SK-N-SH (cell line): ENCODE measurements at regions not wholly inside any gene's neighbourhood (a gene's known extent, or its start where the extent isn't known, plus 50 kb on each side); places are given as distances from the start of the nearest gene placed in this dataset.

Source experiments
- CTCF ChIA-PET: fragments of 300-600, 350-600 bp; formaldehyde crosslinking; extraction: SDS; loops from one replicate; lab custom pipeline; 2021; lab: Yijun Ruan, JAX
- POLR2A ChIA-PET: fragments of 350-600 bp; sonication (Branson Sonifier 250); formaldehyde crosslinking; extraction: SDS; loops from one replicate; lab custom pipeline; 2020; ENCODE audit warnings: antibody characterized with exemption, inconsistent platforms; lab: Yijun Ruan, JAX
- DNase-seq: peaks from one replicate; pipeline ENCODE4 v3.0.0; 2012
- H2AFZ ChIP-seq: fragments of 200-600 bp; sonication (generic); 2 replicates; pipeline ENCODE4 v1.8.1; 2016; ENCODE audit warnings: antibody characterized with exemption, mild to moderate bottlenecking, low read depth
- H3F3A ChIP-seq: fragments of 200-600 bp; sonication (generic); replicated peaks from 2 replicates; pipeline ENCODE3; 2016; ENCODE audit warnings: antibody characterized with exemption, mild to moderate bottlenecking; ENCODE audit not compliant: insufficient read depth
- H3K27ac ChIP-seq, 2 experiments: fragments of 200-500 bp in 1 of 2; fragments of 200-600 bp in 1 of 2; sonication (Bioruptor generic) in 1 of 2; sonication (generic), shearing (Covaris generic) in 1 of 2; 2 replicates each; pipeline versions ENCODE4 v1.5.1 to v1.6.1; 2014 to 2016; ENCODE audit warnings: low read depth in 2 of 2, inconsistent platforms in 1 of 2, low read length in 1 of 2, mild to moderate bottlenecking in 1 of 2, mixed read lengths in 1 of 2
- H3K27me3 ChIP-seq: fragments of 200-600 bp; sonication (generic), shearing (Covaris generic); 2 replicates; pipeline ENCODE4 v1.6.1; 2016; ENCODE audit warnings: mixed run types; ENCODE audit not compliant: insufficient read depth
- H3K36me3 ChIP-seq, 2 experiments: fragments of 200-500 bp in 1 of 2; fragments of 200-600 bp in 1 of 2; sonication (Bioruptor generic) in 1 of 2; sonication (generic) in 1 of 2; replicated peaks in 1 of 2; 2 replicates each; pipeline versions ENCODE3 to v1.5.1; 2014 to 2016; ENCODE audit warnings: low read length in 1 of 2, mild to moderate bottlenecking in 1 of 2; ENCODE audit not compliant: insufficient read depth in 2 of 2, control insufficient read depth in 1 of 2
- H3K4me1 ChIP-seq, 2 experiments: fragments of 200-500 bp in 1 of 2; fragments of 200-600 bp in 1 of 2; sonication (Bioruptor generic) in 1 of 2; sonication (generic), shearing (Covaris generic) in 1 of 2; 2 replicates each; pipeline versions ENCODE4 v1.5.1 to v1.6.1; 2014 to 2016; ENCODE audit warnings: low read depth in 1 of 2, low read length in 1 of 2, mixed run types in 1 of 2; ENCODE audit not compliant: insufficient read depth in 2 of 2, control insufficient read depth in 1 of 2
- H3K4me2 ChIP-seq: fragments of 200-600 bp; sonication (generic), shearing (Covaris generic); 2 replicates; pipeline ENCODE4 v1.6.1; 2017; ENCODE audit warnings: mixed run types
- H3K4me3 ChIP-seq, 2 experiments: fragments of 200-500 bp in 1 of 2; fragments of 200-600 bp in 1 of 2; sonication (Bioruptor generic) in 1 of 2; sonication (generic), shearing (Covaris generic) in 1 of 2; 2 replicates each; pipeline versions ENCODE4 v1.5.1 to v1.8.1; 2014 to 2016; ENCODE audit warnings: low read depth in 2 of 2, inconsistent platforms in 1 of 2, low read length in 1 of 2, mild to moderate bottlenecking in 1 of 2, mixed read lengths in 1 of 2, moderate library complexity in 1 of 2
- H3K79me2 ChIP-seq: fragments of 200-600 bp; sonication (generic); 2 replicates; pipeline ENCODE4 v1.8.1; 2017; ENCODE audit warnings: mild to moderate bottlenecking; ENCODE audit not compliant: insufficient read depth
- H3K9ac ChIP-seq: fragments of 200-600 bp; sonication (generic); 2 replicates; pipeline ENCODE4 v1.6.1; 2017; ENCODE audit warnings: mixed run types
- H3K9me2 ChIP-seq: fragments of 200-600 bp; sonication (generic); 2 replicates; pipeline ENCODE4 v1.6.1; 2017; ENCODE audit warnings: mixed run types
- H3K9me3 ChIP-seq: fragments of 200-600 bp; sonication (generic); 2 replicates; pipeline ENCODE4 v1.6.1; 2017; ENCODE audit warnings: mixed run types, mild to moderate bottlenecking, moderate library complexity
- H4K20me1 ChIP-seq: fragments of 200-600 bp; sonication (generic); 2 replicates; pipeline ENCODE4 v1.6.1; 2017; ENCODE audit warnings: mild to moderate bottlenecking, mixed run types; ENCODE audit not compliant: insufficient read depth
- CHD2 ChIP-seq: fragments of 150-350 bp; IDR thresholded peaks from 2 replicates; pipeline ENCODE4 v1.6.1; 2018; ENCODE audit warnings: low read length; ENCODE audit not compliant: partially characterized antibody
- ELF1 ChIP-seq: IDR thresholded peaks from 2 replicates; pipeline ENCODE4 v1.4.0; 2012
- EZH2phosphoT487 ChIP-seq: fragments of 200-600 bp; sonication (generic); IDR thresholded peaks from 2 replicates; pipeline ENCODE4 v1.6.1; 2017; ENCODE audit warnings: low read depth, mixed run types, mild to moderate bottlenecking, antibody characterized with exemption, moderate library complexity, borderline replicate concordance
- FOSL2 ChIP-seq: IDR thresholded peaks from 2 replicates; pipeline ENCODE4 v1.4.0; 2012; ENCODE audit warnings: low read depth, mild to moderate bottlenecking, moderate library complexity, borderline replicate concordance
- FOXM1 ChIP-seq: IDR thresholded peaks from 2 replicates; pipeline ENCODE4 v1.4.0; 2012; ENCODE audit warnings: low read depth, mild to moderate bottlenecking
- JUND ChIP-seq: IDR thresholded peaks from 2 replicates; pipeline ENCODE4 v1.4.0; 2012
- MXI1 ChIP-seq: IDR thresholded peaks from 2 replicates; pipeline ENCODE4 v1.6.1; 2012; ENCODE audit warnings: mild to moderate bottlenecking, low read depth, low read length, improper control_type of control experiment
- NFIC ChIP-seq: IDR thresholded peaks from 2 replicates; pipeline ENCODE4 v1.4.0; 2012; ENCODE audit warnings: borderline replicate concordance
- NRF1 ChIP-seq: IDR thresholded peaks from 2 replicates; pipeline ENCODE4 v1.6.1; 2012; ENCODE audit warnings: low read depth, mild to moderate bottlenecking, low read length
- POLR2AphosphoS5 ChIP-seq: IDR thresholded peaks from 2 replicates; pipeline ENCODE4 v1.6.1; 2012; ENCODE audit warnings: low read depth, low read length
- RAD21 ChIP-seq: IDR thresholded peaks from 2 replicates; pipeline ENCODE4 v1.6.1; 2012; ENCODE audit warnings: mild to moderate bottlenecking, low read length
- RCOR1 ChIP-seq: fragments of 150-350 bp; IDR thresholded peaks from 2 replicates; pipeline ENCODE4 v1.6.1; 2017; ENCODE audit warnings: antibody characterized with exemption, low read length
- RFX5 ChIP-seq: IDR thresholded peaks from 2 replicates; pipeline ENCODE4 v1.6.1; 2012; ENCODE audit warnings: mild to moderate bottlenecking, improper control_type of control experiment, low read length
- RXRA ChIP-seq: IDR thresholded peaks from 2 replicates; pipeline ENCODE4 v1.4.0; 2012; ENCODE audit warnings: low read depth, mild to moderate bottlenecking, borderline replicate concordance
- SIN3A ChIP-seq: IDR thresholded peaks from 2 replicates; pipeline ENCODE4 v1.6.1; 2012; ENCODE audit warnings: low read depth, mild to moderate bottlenecking, low read length, moderate library complexity, borderline replicate concordance
- SMC3 ChIP-seq: IDR thresholded peaks from 2 replicates; pipeline ENCODE4 v1.6.1; 2012; ENCODE audit warnings: low read depth, low read length, improper control_type of control experiment
- TCF12 ChIP-seq: IDR thresholded peaks from 2 replicates; pipeline ENCODE4 v1.4.0; 2012
- TEAD4 ChIP-seq: IDR thresholded peaks from 2 replicates; pipeline ENCODE4 v1.4.0; 2012; ENCODE audit warnings: mild to moderate bottlenecking, borderline replicate concordance; ENCODE audit not compliant: insufficient read depth
- YY1 ChIP-seq: IDR thresholded peaks from 2 replicates; pipeline ENCODE4 v1.4.0; 2012; ENCODE audit warnings: low read depth, mild to moderate bottlenecking
- WGBS: methylation state at CpG from one replicate; pipeline ENCODE4 v1.1.6; 2017; ENCODE audit warnings: low lambda C conversion rate; 5-methylcytosine and 5-hydroxymethylcytosine counted together
- TF ChIP-seq, protein P1 (sequence below): fragments of 200-600 bp; sonication (generic); IDR thresholded peaks from 2 replicates; pipeline ENCODE4 v1.6.1; 2017; ENCODE audit warnings: antibody characterized with exemption, mild to moderate bottlenecking, moderate library complexity
- TF ChIP-seq, protein P2 (sequence below): IDR thresholded peaks from 2 replicates; pipeline ENCODE4 v1.4.0; 2012; ENCODE audit warnings: low read depth, borderline replicate concordance

DNA sequence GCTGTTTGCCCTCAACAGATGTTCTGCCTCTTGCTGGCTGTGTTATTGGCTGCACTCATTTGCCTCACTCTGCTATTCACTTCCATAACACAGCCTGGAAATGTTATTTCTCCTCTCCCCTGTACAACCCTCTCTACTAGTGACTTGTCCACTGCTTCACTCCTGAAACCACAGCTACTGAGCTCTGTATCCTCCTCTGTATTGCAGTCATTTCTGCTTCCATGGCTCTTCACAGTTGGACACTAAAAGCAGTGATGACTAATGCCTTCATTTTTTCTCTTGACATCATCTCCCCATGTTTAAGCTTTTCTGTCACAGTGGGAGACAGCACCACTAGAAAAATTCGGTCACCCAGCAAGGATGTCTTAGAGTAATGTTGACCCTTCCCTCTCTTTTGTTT, 123.0 kb upstream of the PPP1R2C start:
- no peak overlapping the region for H2AFZ ChIP-seq
- TF ChIP-seq YY1 (no peak), ELF1 (no peak), FOXM1 (no peak), RCOR1 (no peak), EZH2phosphoT487 (no peak), NRF1 (no peak), CHD2 (no peak), RXRA (no peak), TEAD4 (no peak), SIN3A (no peak), SMC3 (no peak)
- TF ChIP-seq, protein P1, sequence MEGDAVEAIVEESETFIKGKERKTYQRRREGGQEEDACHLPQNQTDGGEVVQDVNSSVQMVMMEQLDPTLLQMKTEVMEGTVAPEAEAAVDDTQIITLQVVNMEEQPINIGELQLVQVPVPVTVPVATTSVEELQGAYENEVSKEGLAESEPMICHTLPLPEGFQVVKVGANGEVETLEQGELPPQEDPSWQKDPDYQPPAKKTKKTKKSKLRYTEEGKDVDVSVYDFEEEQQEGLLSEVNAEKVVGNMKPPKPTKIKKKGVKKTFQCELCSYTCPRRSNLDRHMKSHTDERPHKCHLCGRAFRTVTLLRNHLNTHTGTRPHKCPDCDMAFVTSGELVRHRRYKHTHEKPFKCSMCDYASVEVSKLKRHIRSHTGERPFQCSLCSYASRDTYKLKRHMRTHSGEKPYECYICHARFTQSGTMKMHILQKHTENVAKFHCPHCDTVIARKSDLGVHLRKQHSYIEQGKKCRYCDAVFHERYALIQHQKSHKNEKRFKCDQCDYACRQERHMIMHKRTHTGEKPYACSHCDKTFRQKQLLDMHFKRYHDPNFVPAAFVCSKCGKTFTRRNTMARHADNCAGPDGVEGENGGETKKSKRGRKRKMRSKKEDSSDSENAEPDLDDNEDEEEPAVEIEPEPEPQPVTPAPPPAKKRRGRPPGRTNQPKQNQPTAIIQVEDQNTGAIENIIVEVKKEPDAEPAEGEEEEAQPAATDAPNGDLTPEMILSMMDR: no peak
- TF ChIP-seq, protein P2, sequence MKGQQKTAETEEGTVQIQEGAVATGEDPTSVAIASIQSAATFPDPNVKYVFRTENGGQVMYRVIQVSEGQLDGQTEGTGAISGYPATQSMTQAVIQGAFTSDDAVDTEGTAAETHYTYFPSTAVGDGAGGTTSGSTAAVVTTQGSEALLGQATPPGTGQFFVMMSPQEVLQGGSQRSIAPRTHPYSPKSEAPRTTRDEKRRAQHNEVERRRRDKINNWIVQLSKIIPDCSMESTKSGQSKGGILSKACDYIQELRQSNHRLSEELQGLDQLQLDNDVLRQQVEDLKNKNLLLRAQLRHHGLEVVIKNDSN: no peak
- TF ChIP-seq, all 33 proteins: peak for 0
- ChIA-PET CTCF (no interaction called here), POLR2A (no interaction called here)
- 0% methylated on average over 1 of the region's 1 CpG for WGBS
- Histone ChIP-seq H3K36me3 (no peaks in the 10 kb centered on the region), H3K27ac (no peak overlapping the region), H3K4me1 (no peaks in the 10 kb centered on the region), H3K27me3 (no peaks in the 10 kb centered on the region; the same call in 1 of the 2 replicates), H3K9me2 (no peaks in the 10 kb centered on the region), H3K4me2 (no peak overlapping the region), H3K4me3 (no peak overlapping the region), H3K9ac (no peak overlapping the region), H4K20me1 (no peaks in the 10 kb centered on the region), H3K9me3 (no peaks in the 10 kb centered on the region), H3K79me2 (no peaks in the 10 kb centered on the region), H3F3A (no peaks in the 10 kb centered on the region)
- DNase-seq: no peak

DNA sequence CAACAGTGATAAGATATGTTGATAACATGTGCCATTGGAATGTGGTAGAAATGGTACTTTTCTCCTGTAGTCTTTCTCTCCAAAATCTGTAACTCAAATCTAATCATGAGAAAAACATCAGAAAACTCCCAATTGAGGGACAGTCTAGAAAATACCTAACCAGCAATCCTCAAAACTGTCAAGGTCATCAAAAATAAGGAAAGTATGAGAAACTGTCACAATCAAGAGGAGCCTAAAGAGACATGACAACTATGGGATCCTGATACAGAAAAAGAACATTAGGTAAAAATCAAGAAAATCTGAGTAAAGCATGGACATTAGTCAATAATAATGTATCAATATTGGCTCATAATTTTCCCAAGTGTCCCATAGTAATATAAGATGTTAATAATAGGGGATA, 124.5 kb upstream of the PPP1R2C start:
- no peak overlapping the region for H3K4me2 ChIP-seq
- ChIA-PET CTCF (no interaction called here), POLR2A (no interaction called here)
- H3K36me3 ChIP-seq: no peaks in the 10 kb centered on the region
- H3K9me3 ChIP-seq: no peaks in the 10 kb centered on the region
- no peak overlapping the region for H3K9ac ChIP-seq
- H3K4me3 ChIP-seq: no peak overlapping the region
- H3K27ac ChIP-seq: no peak overlapping the region
- H3K9me2 ChIP-seq: peaks cover 3% of the 10 kb centered on the region; the same call in 1 of the 2 replicates
- H3K4me1 ChIP-seq: no peaks in the 10 kb centered on the region
- H3K79me2 ChIP-seq: no peaks in the 10 kb centered on the region
- H4K20me1 ChIP-seq: no peaks in the 10 kb centered on the region
- H3F3A ChIP-seq: no peaks in the 10 kb centered on the region
- H3K27me3 ChIP-seq: no peaks in the 10 kb centered on the region; the same call in 1 of the 2 replicates
- H2AFZ ChIP-seq: no peak overlapping the region
- DNase-seq: no peak
- TF ChIP-seq TCF12 (no peak), POLR2AphosphoS5 (no peak), FOSL2 (no peak), JUND (no peak), NFIC (no peak), RAD21 (no peak), RFX5 (no peak), MXI1 (no peak), RCOR1 (no peak)
- TF ChIP-seq, protein P1: no peak
